ENCODE measurements at regions not wholly inside any gene's neighbourhood (a gene's known extent, or its start where the extent isn't known, plus 50 kb on each side); places are given as distances from the start of the nearest gene placed in this dataset.
"Not testable (repeated sequence)": the region's sequence is repeated elsewhere in the genome, so short reads cannot be mapped to it uniquely, and the experiment has no call there.

- no peak for DNase-seq
Observed at GRCh38 chr6:12628327-12628726, 88.2 kb upstream of the PHACTR1 start.

- not testable (repeated sequence) for DNase-seq
Observed at GRCh38 chr6:12633746-12634145, 82.8 kb upstream of the PHACTR1 start.

GRCh38 chr6:12635375-12635774 lies 81.2 kb upstream of the PHACTR1 start:
- DNase-seq = no peak

GRCh38 chr6:12635813-12636212 lies 80.8 kb upstream of the PHACTR1 start:
- DNase-seq = no peak

- peak; percentile 4 for DNase-seq
Observed at GRCh38 chr6:12636336-12636735, 80.2 kb upstream of the PHACTR1 start.

GRCh38 chr6:12637960-12638641 lies 78.5 kb upstream of the PHACTR1 start:
- peak; percentile 92 for DNase-seq

- no peak for DNase-seq
Observed at GRCh38 chr6:12640438-12640837, 76.1 kb upstream of the PHACTR1 start.

GRCh38 chr6:12641785-12642184 lies 74.8 kb upstream of the PHACTR1 start:
- DNase-seq = not testable (repeated sequence)

GRCh38 chr6:12645941-12646340 lies 70.6 kb upstream of the PHACTR1 start:
- no peak for DNase-seq

GRCh38 chr6:12648171-12648570 lies 68.4 kb upstream of the PHACTR1 start:
- no peak for DNase-seq

- no peak for DNase-seq
Observed at GRCh38 chr6:12649325-12649724, 67.2 kb upstream of the PHACTR1 start.

GRCh38 chr6:12653486-12653885 lies 63.1 kb upstream of the PHACTR1 start:
- no peak for DNase-seq

GRCh38 chr6:12654107-12654506 lies 62.5 kb upstream of the PHACTR1 start:
- no peak for DNase-seq

- no peak for DNase-seq
Observed at GRCh38 chr6:12654514-12654913, 62.1 kb upstream of the PHACTR1 start.

GRCh38 chr6:12656906-12657305 lies 59.7 kb upstream of the PHACTR1 start:
- DNase-seq = no peak

- DNase-seq = no peak
Observed at GRCh38 chr6:12657884-12658283, 58.7 kb upstream of the PHACTR1 start.

GRCh38 chr6:12661432-12662089 lies 55.0 kb upstream of the PHACTR1 start:
- DNase-seq = no peak

Measured in EL (cell line).